Osteocyte (in vitro differentiated cells): ENCODE measurements at regions not wholly inside any gene's neighbourhood (a gene's known extent, or its start where the extent isn't known, plus 50 kb on each side); places are given as distances from the start of the nearest gene placed in this dataset.

Experiments used
- DNase-seq: peaks from one replicate; pipeline ENCODE4 v3.0.0; 2021; ENCODE audit warnings: mixed read lengths; ENCODE audit not compliant: unreplicated experiment; ENCODE audit errors: extremely low spot score
- H3K27ac Mint-ChIP-seq: one replicate; pipeline ENCODE4 v1.8.0; 2021; ENCODE audit warnings: mild to moderate bottlenecking, mixed read lengths; ENCODE audit not compliant: unreplicated experiment
- H3K27me3 Mint-ChIP-seq: one replicate; pipeline ENCODE4 v1.8.0; 2021; ENCODE audit warnings: mixed read lengths; ENCODE audit not compliant: unreplicated experiment
- H3K36me3 Mint-ChIP-seq: one replicate; pipeline ENCODE4 v1.8.0; 2021; ENCODE audit warnings: mixed read lengths; ENCODE audit not compliant: unreplicated experiment
- H3K4me1 Mint-ChIP-seq: one replicate; pipeline ENCODE4 v1.8.0; 2021; ENCODE audit warnings: mixed read lengths; ENCODE audit not compliant: unreplicated experiment
- H3K4me3 Mint-ChIP-seq: one replicate; pipeline ENCODE4 v1.8.0; 2021; ENCODE audit warnings: mild to moderate bottlenecking, moderate library complexity, mixed read lengths; ENCODE audit not compliant: unreplicated experiment
- H3K9me3 Mint-ChIP-seq: one replicate; pipeline ENCODE4 v1.8.0; 2021; ENCODE audit warnings: mixed read lengths; ENCODE audit not compliant: unreplicated experiment
- TF ChIP-seq, protein P1 (sequence below): fragments of 200-600 bp; sonication (generic); IDR thresholded peaks from 2 replicates; pipeline ENCODE4 v1.5.0; 2021; ENCODE audit warnings: antibody characterized with exemption, mild to moderate bottlenecking, moderate library complexity

DNA sequence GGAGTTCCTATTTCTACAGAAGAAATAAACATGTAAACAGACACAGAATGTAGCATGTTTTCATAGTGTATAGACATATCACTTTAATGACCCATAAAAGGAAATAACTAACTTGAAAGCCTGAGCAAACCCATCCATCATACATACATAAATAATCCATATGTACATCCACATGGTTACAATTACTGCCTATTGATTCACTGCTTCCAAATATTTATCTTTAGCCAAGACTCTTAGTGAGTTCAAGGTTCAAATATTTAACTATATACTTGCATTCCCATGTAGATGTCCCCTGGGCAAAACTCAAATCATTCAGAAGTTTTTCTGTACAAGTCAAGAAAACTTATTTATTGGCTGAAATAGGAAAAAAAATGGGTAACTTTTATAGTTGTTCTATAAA is 95.4 kb downstream of the CCER1 start:
- Mint-ChIP-seq H3K27me3 (no peaks in the 10 kb centered on the region), H3K27ac (no peak overlapping the region), H3K9me3 (peaks cover 6% of the 10 kb centered on the region), H3K36me3 (peaks cover 2% of the 10 kb centered on the region), H3K4me1 (peaks cover 12% of the 10 kb centered on the region), H3K4me3 (no peak overlapping the region)
- TF ChIP-seq, protein P1, sequence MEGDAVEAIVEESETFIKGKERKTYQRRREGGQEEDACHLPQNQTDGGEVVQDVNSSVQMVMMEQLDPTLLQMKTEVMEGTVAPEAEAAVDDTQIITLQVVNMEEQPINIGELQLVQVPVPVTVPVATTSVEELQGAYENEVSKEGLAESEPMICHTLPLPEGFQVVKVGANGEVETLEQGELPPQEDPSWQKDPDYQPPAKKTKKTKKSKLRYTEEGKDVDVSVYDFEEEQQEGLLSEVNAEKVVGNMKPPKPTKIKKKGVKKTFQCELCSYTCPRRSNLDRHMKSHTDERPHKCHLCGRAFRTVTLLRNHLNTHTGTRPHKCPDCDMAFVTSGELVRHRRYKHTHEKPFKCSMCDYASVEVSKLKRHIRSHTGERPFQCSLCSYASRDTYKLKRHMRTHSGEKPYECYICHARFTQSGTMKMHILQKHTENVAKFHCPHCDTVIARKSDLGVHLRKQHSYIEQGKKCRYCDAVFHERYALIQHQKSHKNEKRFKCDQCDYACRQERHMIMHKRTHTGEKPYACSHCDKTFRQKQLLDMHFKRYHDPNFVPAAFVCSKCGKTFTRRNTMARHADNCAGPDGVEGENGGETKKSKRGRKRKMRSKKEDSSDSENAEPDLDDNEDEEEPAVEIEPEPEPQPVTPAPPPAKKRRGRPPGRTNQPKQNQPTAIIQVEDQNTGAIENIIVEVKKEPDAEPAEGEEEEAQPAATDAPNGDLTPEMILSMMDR = no peak
- DNase-seq = no peak

DNA sequence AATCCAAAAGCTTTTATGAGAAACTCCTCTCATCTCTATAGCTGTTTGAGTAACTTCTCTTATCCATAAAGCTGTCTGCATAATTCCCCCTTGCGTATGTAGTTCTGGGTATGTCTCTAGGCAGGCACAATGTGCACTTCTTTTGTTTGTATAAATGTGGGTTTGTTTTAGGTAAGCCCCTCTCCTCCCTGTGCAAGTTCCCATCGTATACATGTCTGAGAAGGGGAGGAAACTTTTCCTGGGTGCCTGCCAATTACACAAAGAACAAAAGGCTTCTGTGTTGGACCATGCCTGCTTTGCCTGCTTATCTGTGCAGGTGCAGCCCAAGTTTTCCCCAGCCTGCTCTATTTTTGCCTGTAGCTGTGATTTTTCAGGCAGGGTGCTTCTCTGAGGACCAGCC is 96.7 kb downstream of the CCER1 start:
- H3K27me3 Mint-ChIP-seq = no peaks in the 10 kb centered on the region
- no peak for DNase-seq
- H3K4me3 Mint-ChIP-seq = no peak overlapping the region
- peaks cover 6% of the 10 kb centered on the region for H3K9me3 Mint-ChIP-seq
- peaks cover 2% of the 10 kb centered on the region for H3K36me3 Mint-ChIP-seq
- H3K27ac Mint-ChIP-seq = no peak overlapping the region
- H3K4me1 Mint-ChIP-seq = peaks cover 19% of the 10 kb centered on the region
- TF ChIP-seq, protein P1 = no peak

DNA sequence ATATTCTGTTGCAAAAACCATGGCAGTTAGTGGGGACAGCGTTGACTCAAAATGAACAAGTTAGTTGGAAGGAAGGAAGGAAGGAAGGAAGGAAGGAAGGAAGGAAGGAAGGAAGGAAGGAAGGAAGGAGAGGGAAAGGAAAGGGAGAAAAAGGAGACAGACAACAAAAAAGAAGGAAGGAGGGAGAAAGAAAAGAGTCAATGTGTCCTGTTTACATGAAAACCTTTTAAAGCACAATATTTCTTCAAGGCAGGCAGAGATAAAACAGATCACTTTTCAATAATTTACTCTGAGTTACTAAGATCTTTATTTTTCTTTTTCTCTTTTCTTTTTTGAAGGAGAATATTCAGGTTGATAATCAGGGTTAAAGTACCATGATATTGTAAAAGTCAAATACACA is 99.4 kb downstream of the CCER1 start:
- H3K4me1 Mint-ChIP-seq = peaks cover 19% of the 10 kb centered on the region
- no peak overlapping the region for H3K27ac Mint-ChIP-seq

DNA sequence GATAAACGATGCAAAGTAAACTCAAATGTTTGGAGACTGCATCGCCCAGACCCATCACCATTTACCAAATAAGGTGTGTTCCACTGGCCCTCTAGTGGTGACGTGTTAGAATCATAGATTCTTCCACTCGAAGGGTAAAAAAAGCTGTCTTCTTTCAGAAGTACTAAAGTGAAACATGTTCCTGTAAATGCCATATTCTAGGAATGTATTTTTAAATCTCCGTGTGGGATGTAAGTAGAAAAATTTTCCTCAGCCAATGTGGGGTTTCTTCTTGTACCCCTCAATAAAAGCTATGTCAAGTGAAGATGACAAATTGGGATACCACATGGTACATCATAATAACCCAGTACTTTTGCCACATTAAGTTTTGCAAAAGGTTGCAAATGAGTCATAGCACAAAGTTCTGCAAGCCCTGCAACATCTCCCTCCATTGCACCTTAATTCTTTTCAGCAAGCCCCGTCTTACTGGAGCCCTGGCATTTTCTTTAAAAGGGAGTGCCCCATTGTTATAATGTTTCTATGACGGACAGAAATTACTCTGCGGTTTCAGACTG is 100.8 kb downstream of the CCER1 start:
- Mint-ChIP-seq H3K27ac (no peak overlapping the region), H3K4me1 (peaks cover 7% of the 10 kb centered on the region), H3K9me3 (no peaks in the 10 kb centered on the region), H3K27me3 (no peaks in the 10 kb centered on the region), H3K36me3 (no peaks in the 10 kb centered on the region), H3K4me3 (no peak overlapping the region)
- TF ChIP-seq, protein P1 = peak; percentile 86
- no peak for DNase-seq

More for the DNA sequence above, 99.4 kb downstream of the CCER1 start:
- no peaks in the 10 kb centered on the region for H3K9me3 Mint-ChIP-seq
- no peaks in the 10 kb centered on the region for H3K27me3 Mint-ChIP-seq
- DNase-seq = no peak
- no peaks in the 10 kb centered on the region for H3K36me3 Mint-ChIP-seq
- no peak overlapping the region for H3K4me3 Mint-ChIP-seq
- TF ChIP-seq, protein P1 = no peak

DNA sequence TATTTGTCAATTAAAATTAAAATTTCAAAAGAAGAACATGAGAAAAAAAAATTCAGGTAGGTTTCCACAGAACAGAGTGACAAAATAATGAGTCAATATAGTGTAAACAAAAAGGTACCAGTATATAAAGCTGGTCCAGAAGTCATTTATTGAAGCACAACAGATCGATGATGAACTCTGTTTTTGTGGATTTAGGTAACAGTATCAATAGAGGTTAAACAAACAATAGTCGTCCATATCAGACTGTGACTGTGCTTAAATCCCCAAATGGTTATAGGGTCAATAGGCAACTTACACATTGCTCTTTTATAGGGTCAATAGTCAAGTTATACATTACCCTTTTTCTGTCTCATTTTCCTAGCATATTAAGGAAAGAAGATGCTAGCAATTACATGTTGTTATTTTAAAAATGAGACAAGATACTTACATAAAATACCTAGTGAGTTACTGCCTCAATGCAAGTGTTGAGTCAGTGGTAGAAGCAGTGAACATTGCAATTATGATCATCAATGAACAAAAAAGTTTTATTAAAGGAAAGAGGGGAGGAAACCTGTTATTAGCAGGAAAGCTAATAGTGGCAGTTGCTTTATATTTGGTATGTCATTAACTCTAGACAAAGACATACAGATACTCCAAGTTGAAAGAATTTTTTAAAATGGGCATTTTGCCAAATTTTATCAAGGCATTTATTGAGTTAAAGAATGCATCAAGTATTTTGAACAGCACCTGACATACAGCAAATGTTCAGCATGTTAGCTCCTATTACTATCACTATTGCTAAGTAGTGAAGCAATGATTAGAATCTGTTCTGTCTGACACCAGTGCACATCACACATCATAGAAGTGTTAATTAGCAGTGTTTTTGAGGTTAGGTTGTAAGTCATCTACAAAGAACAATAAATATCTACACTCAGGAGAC is 102.9 kb downstream of the CCER1 start:
- H3K4me3 Mint-ChIP-seq = no peak overlapping the region
- no peaks in the 10 kb centered on the region for H3K27me3 Mint-ChIP-seq
- H3K4me1 Mint-ChIP-seq = peaks cover 7% of the 10 kb centered on the region
- no peak overlapping the region for H3K27ac Mint-ChIP-seq
- H3K36me3 Mint-ChIP-seq = no peaks in the 10 kb centered on the region
- TF ChIP-seq, protein P1 = no peak
- peaks cover 5% of the 10 kb centered on the region for H3K9me3 Mint-ChIP-seq
- no peak for DNase-seq
